CD4-positive, CD25-positive, alpha-beta regulatory T cell (primary cell): ENCODE measurements at regions not wholly inside any gene's neighbourhood (a gene's known extent, or its start where the extent isn't known, plus 50 kb on each side); places are given as distances from the start of the nearest gene placed in this dataset.
A peak's percentile ranks its signal among the peaks of the same experiment; 100 is the strongest.

Experiments
- ATAC-seq, 2 donors: fragments of 150-1000 bp; cut with Tn5 transposase; one replicate each; pipeline ENCODE4 v1.10.0; 2021; ENCODE audit warnings: low read depth in 2 of 2, moderate number of reproducible peaks in 2 of 2, moderate library complexity in 1 of 2
- DNase-seq, 3 donors: peaks; one replicate each; pipeline versions ENCODE4 v3.0.0 to v3.0.0-alpha.2; 2012 to 2022; ENCODE audit warnings: mixed read lengths in 1 of 3
- H3K27ac ChIP-seq: one replicate; pipeline ENCODE4 v1.7.0; 2013; ENCODE audit warnings: mild to moderate bottlenecking, low read length; ENCODE audit not compliant: insufficient read depth, poor library complexity, severe bottlenecking
- H3K27me3 ChIP-seq: one replicate; pipeline ENCODE4 v1.7.0; 2013; ENCODE audit warnings: low read length; ENCODE audit not compliant: control insufficient read depth, insufficient read depth
- H3K36me3 ChIP-seq: one replicate; pipeline ENCODE4 v1.7.0; 2013; ENCODE audit warnings: mild to moderate bottlenecking, low read length, moderate library complexity; ENCODE audit not compliant: control insufficient read depth, insufficient read depth
- H3K4me1 ChIP-seq: 2 replicates; pipeline ENCODE4 v1.7.0; 2013; ENCODE audit warnings: mild to moderate bottlenecking, low read length; ENCODE audit not compliant: insufficient read depth, control insufficient read depth, poor library complexity, severe bottlenecking
- H3K4me3 ChIP-seq: one replicate; pipeline ENCODE4 v1.7.0; 2013; ENCODE audit warnings: low read depth, mild to moderate bottlenecking, low read length, moderate library complexity
- H3K9me3 ChIP-seq, 2 experiments: 1 replicate in 1 of 2; 2 replicates in 1 of 2; pipeline ENCODE4 v1.7.0; 2013; ENCODE audit warnings: low read length in 2 of 2, mild to moderate bottlenecking in 1 of 2, moderate library complexity in 1 of 2; ENCODE audit not compliant: control insufficient read depth in 2 of 2
- H3K27ac Mint-ChIP-seq, 3 donors: one replicate each; pipeline ENCODE4 v1.8.0; 2020 to 2022; ENCODE audit warnings: mild to moderate bottlenecking in 3 of 3, mixed read lengths in 3 of 3, moderate library complexity in 2 of 3
- H3K27me3 Mint-ChIP-seq: one replicate; pipeline ENCODE4 v1.8.0; 2022; ENCODE audit warnings: mild to moderate bottlenecking, mixed read lengths
- H3K36me3 Mint-ChIP-seq: one replicate; pipeline ENCODE4 v1.8.0; 2020; ENCODE audit warnings: mixed read lengths
- H3K4me1 Mint-ChIP-seq, 4 donors: one replicate each; pipeline ENCODE4 v1.8.0; 2020 to 2022; ENCODE audit warnings: mixed read lengths in 4 of 4, mild to moderate bottlenecking in 1 of 4
- H3K4me3 Mint-ChIP-seq, 4 donors: one replicate each; pipeline ENCODE4 v1.8.0; 2020 to 2022; ENCODE audit warnings: mild to moderate bottlenecking in 4 of 4, mixed read lengths in 4 of 4, moderate library complexity in 3 of 4
- H3K9me3 Mint-ChIP-seq, 7 donors: one replicate each; pipeline ENCODE4 v1.8.0; 2020 to 2022; ENCODE audit warnings: mixed read lengths in 7 of 7, mild to moderate bottlenecking in 3 of 7, moderate library complexity in 2 of 7

DNA sequence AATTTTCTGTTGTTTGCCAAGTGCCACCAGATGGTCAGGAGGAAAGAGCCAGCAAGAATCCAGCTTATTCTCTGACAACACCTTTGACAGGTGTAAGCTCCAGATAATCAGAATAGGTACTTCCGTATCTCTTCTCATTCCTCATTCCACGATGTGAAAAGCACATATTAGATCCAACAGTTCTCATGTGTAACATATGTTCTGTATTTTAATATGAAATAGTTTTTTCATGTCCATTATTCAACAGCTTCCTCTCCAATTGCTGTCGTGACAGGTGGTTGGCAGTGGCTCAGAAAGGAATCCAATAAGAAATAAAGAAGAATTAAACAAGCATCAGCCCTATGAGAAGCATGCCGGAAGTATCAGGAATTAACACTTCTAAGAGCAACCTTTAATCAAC lies 1624.7 kb downstream of the MRPL39 start:
- no peak for ATAC-seq
- H3K9me3 Mint-ChIP-seq: peaks cover 2 to 9% (median 5%) of the 10 kb centered on the region in 7 donors

DNA sequence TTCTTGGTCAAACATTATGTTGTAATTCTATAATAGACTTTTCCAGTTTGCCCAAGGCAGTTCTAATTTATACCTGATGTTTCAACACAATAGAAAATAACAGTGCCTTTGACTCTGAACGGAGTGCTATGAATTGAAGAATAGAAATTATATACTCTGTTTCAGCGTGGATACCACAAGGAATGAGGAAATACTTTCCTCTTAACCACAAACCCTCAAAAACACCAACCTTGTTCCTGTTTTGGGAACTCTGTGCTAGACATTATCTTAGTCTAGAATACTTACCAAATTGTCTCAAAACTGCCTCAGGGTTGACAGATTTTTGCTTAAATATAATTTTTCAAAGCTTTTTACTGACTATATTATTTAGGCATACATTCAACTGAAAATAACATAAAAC lies 1629.3 kb downstream of the MRPL39 start:
- H3K4me3 ChIP-seq: no peak overlapping the region
- H3K4me1 ChIP-seq: no peaks in the 10 kb centered on the region
- H3K36me3 ChIP-seq: no peaks in the 10 kb centered on the region
- no peaks in the 10 kb centered on the region for H3K4me1 Mint-ChIP-seq
- ATAC-seq (no peak), DNase-seq (no peak)
- no peaks in the 10 kb centered on the region for H3K36me3 Mint-ChIP-seq
- no peak overlapping the region for H3K27ac ChIP-seq
- H3K9me3 ChIP-seq: no peaks in the 10 kb centered on the region
- peaks cover 4% of the 10 kb centered on the region for H3K27me3 Mint-ChIP-seq
- H3K4me3 Mint-ChIP-seq: no peak overlapping the region
- H3K9me3 Mint-ChIP-seq: peaks cover 0 to 8% (median 4%) of the 10 kb centered on the region in 7 donors
- H3K27ac Mint-ChIP-seq: no peak overlapping the region
- H3K27me3 ChIP-seq: no peaks in the 10 kb centered on the region

More for the DNA sequence above, 1624.7 kb downstream of the MRPL39 start:
- H3K4me1 ChIP-seq: no peaks in the 10 kb centered on the region
- H3K4me3 ChIP-seq: no peak overlapping the region
- H3K27ac Mint-ChIP-seq: no peak overlapping the region
- no peaks in the 10 kb centered on the region for H3K4me1 Mint-ChIP-seq
- peaks cover 4% of the 10 kb centered on the region for H3K27me3 Mint-ChIP-seq
- H3K27ac ChIP-seq: no peak overlapping the region
- H3K4me3 Mint-ChIP-seq: no peak overlapping the region
- no peaks in the 10 kb centered on the region for H3K9me3 ChIP-seq
- no peak for DNase-seq
- H3K36me3 Mint-ChIP-seq: no peaks in the 10 kb centered on the region
- H3K36me3 ChIP-seq: no peaks in the 10 kb centered on the region
- no peaks in the 10 kb centered on the region for H3K27me3 ChIP-seq

DNA sequence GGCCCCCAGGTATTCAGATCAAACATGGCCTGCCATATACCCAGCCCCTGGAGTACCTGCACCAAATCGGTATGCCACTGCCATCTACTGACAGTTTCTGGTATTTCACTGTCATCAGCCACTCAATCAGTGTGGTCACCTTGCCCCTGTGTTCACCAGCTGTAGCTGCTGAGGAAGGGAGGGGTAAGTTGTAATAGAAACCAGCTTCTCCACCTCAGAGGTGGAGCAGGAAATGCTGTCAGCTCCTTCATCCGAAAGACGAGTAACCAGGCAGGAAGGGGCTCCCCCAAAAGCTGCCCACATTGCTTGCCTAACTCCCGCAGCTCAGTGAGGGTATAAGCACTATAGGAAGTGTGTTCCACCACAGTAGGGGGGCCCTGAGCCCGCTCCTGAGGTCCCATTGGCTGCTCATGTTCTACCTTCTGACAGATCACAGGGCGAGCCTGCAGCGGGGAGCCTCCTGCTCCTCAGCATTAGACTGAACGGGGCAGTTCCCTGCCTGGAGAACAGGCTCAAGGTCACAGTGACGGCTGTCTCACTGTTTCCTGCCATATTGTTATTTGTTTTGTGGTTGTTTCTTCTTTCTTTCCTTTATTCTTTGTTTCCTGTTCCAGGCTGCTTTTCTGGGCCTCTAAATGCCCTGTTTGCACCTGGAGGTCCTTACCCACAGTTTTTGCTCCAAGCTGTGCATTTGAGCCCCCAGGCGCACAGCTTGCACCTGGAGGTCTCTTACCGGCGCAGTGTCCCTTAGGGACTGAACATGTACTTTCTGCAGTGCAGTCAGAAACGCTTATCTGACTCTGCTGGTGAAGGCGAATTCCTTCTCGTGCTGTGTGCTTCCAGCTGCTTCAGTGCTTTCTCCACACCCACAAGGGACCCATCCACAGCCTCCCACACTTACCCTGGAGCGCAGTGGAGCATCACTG lies 1638.3 kb downstream of the MRPL39 start:
- Mint-ChIP-seq H3K4me1 (peaks cover 0 to 27% (median 9%) of the 10 kb centered on the region in 4 donors), H3K27me3 (no peaks in the 10 kb centered on the region), H3K4me3 (peak overlapping the region in 2 of 4 donors; percentile 55 to 68), H3K27ac (peak overlapping the region; percentile 52 to 86 (median 84)), H3K9me3 (peaks cover 0 to 7% (median 0%) of the 10 kb centered on the region in 7 donors), H3K36me3 (no peaks in the 10 kb centered on the region)
- peak; percentile 16 to 82 (median 69) for DNase-seq
- no peaks in the 10 kb centered on the region for H3K27me3 ChIP-seq
- H3K4me1 ChIP-seq: peaks cover 4% of the 10 kb centered on the region
- peak; percentile 81 to 86 for ATAC-seq
- no peaks in the 10 kb centered on the region for H3K9me3 ChIP-seq
- no peaks in the 10 kb centered on the region for H3K36me3 ChIP-seq
- peak overlapping the region; percentile 35 for H3K4me3 ChIP-seq
- no peak overlapping the region for H3K27ac ChIP-seq

DNA sequence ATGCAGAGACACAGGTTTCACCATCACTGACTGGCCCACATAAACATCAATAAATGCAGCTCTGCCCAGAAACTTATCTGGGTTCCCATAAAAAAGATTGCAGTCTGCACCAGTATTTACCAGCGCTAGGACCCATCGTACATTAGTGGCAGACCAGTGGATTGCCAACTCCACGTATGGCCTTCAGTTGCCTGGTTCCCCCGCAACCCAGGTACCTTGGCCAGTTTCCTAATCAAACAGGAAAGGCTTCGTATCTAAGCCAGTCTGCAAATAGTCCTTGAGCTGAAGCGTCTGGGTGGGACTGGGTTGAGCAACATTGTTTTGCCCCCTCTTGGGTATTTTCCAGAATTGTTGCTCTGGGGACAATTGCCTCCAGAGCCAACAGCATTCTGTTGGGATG lies 1639.3 kb downstream of the MRPL39 start:
- Histone ChIP-seq H3K27ac (no peak overlapping the region), H3K27me3 (no peaks in the 10 kb centered on the region), H3K36me3 (no peaks in the 10 kb centered on the region), H3K4me1 (peaks cover 4% of the 10 kb centered on the region), H3K9me3 (no peaks in the 10 kb centered on the region), H3K4me3 (no peak overlapping the region)
- Mint-ChIP-seq H3K9me3 (peaks cover 0 to 5% (median 0%) of the 10 kb centered on the region in 7 donors), H3K4me1 (peaks cover 0 to 27% (median 9%) of the 10 kb centered on the region in 4 donors), H3K27me3 (no peaks in the 10 kb centered on the region), H3K4me3 (no peak overlapping the region), H3K36me3 (no peaks in the 10 kb centered on the region), H3K27ac (peak overlapping the region in 1 of 3 donors; percentile 52)
- no peak for ATAC-seq
- DNase-seq: no peak

GRCh38 chr21:23963454-23963853 lies 1643.8 kb downstream of the MRPL39 start:
- H3K4me1 Mint-ChIP-seq: peaks cover 0 to 3% (median 2%) of the 10 kb centered on the region in 4 donors
- H3K27me3 ChIP-seq: no peaks in the 10 kb centered on the region
- no peak for DNase-seq
- H3K27ac Mint-ChIP-seq: no peak overlapping the region
- no peak overlapping the region for H3K4me3 Mint-ChIP-seq
- H3K4me3 ChIP-seq: no peak overlapping the region
- H3K4me1 ChIP-seq: peaks cover 3% of the 10 kb centered on the region
- no peaks in the 10 kb centered on the region for H3K9me3 ChIP-seq
- no peaks in the 10 kb centered on the region for H3K36me3 Mint-ChIP-seq
- no peaks in the 10 kb centered on the region for H3K27me3 Mint-ChIP-seq
- H3K27ac ChIP-seq: no peak overlapping the region
- H3K36me3 ChIP-seq: no peaks in the 10 kb centered on the region
- H3K9me3 Mint-ChIP-seq: peaks cover 0 to 4% (median 0%) of the 10 kb centered on the region in 7 donors
- no peak for ATAC-seq

DNA sequence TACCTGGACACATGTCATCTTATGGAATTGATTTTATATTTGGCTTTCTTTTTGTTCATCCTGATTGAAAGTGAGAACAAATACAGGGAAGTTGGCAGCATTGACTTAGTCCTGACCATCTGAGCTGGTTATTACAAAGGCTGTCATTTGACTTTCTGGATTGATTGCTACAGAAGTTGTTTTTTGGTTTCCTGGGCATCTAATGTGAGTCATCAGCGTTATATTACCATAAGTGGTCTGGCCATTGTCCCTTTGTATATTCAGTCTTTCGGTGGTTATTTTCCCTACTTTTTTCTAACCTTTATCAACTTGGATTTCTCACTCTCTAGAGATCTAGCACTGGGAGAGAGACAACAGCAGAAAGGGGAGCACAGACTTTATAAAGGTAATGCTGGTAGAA lies 1646.5 kb downstream of the MRPL39 start:
- H3K4me1 ChIP-seq: no peaks in the 10 kb centered on the region
- Mint-ChIP-seq H3K9me3 (peaks cover 0 to 4% (median 0%) of the 10 kb centered on the region in 7 donors), H3K27me3 (no peaks in the 10 kb centered on the region), H3K36me3 (no peaks in the 10 kb centered on the region), H3K4me3 (no peak overlapping the region), H3K27ac (no peak overlapping the region), H3K4me1 (peaks cover 0 to 3% (median 0%) of the 10 kb centered on the region in 4 donors)
- no peak overlapping the region for H3K4me3 ChIP-seq
- H3K27ac ChIP-seq: no peak overlapping the region
- DNase-seq (no peak), ATAC-seq (no peak)
- H3K27me3 ChIP-seq: no peaks in the 10 kb centered on the region
- H3K9me3 ChIP-seq: no peaks in the 10 kb centered on the region
- no peaks in the 10 kb centered on the region for H3K36me3 ChIP-seq

- no peaks in the 10 kb centered on the region for H3K27me3 Mint-ChIP-seq
- peaks cover 6 to 13% (median 8%) of the 10 kb centered on the region in 4 donors for H3K4me1 Mint-ChIP-seq
- H3K4me3 Mint-ChIP-seq: peak overlapping the region in 3 of 4 donors; percentile 11 to 75 (median 56)
- H3K36me3 ChIP-seq: no peaks in the 10 kb centered on the region
- no peaks in the 10 kb centered on the region for H3K9me3 ChIP-seq
- H3K36me3 Mint-ChIP-seq: no peaks in the 10 kb centered on the region
- H3K27ac ChIP-seq: no peak overlapping the region
- H3K27ac Mint-ChIP-seq: peak overlapping the region in 2 of 3 donors; percentile 7 to 44
- ATAC-seq (no peak), DNase-seq (no peak)
- peaks cover 0 to 7% (median 0%) of the 10 kb centered on the region in 7 donors for H3K9me3 Mint-ChIP-seq
- H3K27me3 ChIP-seq: no peaks in the 10 kb centered on the region
- H3K4me3 ChIP-seq: no peak overlapping the region
- no peaks in the 10 kb centered on the region for H3K4me1 ChIP-seq
These were observed 1652.0 kb downstream of the MRPL39 start for GRCh38 chr21:23955135-23955843.
